ENCODE measurements at regions not wholly inside any gene's neighbourhood (a gene's known extent, or its start where the extent isn't known, plus 50 kb on each side); places are given as distances from the start of the nearest gene placed in this dataset.

DNA sequence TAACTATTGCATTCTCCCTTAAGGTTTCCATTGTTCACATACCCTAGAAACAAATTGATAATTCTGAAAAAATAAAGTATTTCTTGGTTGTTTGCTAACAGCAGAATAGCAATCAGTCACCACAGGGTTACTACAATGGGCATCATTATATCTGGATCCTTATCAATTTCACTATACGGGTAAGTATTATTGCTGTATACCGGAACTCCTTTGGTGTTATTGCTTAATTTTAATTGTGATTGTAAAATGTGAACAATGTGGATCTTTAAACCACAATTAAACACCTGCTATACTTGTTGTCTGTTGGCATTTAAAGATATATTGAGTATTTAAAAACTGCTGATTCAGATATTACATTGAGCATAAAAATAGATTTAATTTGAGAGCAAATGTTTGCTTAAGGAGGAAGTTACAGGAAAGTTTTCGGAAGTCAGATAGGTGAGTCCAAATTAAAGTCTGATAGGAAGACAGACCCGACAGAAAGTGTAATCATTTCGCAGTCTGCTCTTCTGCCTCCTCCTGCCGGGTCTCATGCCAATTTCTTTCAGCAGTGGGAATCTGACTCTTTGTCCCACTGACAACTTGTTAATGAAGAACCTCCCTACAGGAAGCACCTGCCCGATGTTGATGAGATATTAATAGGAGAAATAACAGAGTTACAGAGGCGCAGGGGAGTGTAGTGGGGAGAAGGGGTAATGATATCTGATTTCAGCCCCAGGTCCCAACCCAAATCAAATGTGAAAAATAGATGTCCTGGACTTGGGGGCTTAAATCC, 169.7 kb upstream of the TBC1D5 start:
- no peak for TF ChIP-seq CTCF (IDR thresholded peaks at IDR 0.05)
- TF ChIP-seq POLR2A (IDR thresholded peaks at IDR 0.05) = no peak
